HG02623 (cell line): ENCODE measurements at regions not wholly inside any gene's neighbourhood (a gene's known extent, or its start where the extent isn't known, plus 50 kb on each side); places are given as distances from the start of the nearest gene placed in this dataset.
"Not testable (repeated sequence)": the region's sequence is repeated elsewhere in the genome, so short reads cannot be mapped to it uniquely, and the experiment has no call there.

ENCODE experiments used
- ATAC-seq: cut with Tn5 transposase; IDR thresholded peaks from one replicate; pipeline ENCODE4 v1.9.1; 2021; ENCODE audit warnings: moderate library complexity; ENCODE audit not compliant: unreplicated experiment

DNA sequence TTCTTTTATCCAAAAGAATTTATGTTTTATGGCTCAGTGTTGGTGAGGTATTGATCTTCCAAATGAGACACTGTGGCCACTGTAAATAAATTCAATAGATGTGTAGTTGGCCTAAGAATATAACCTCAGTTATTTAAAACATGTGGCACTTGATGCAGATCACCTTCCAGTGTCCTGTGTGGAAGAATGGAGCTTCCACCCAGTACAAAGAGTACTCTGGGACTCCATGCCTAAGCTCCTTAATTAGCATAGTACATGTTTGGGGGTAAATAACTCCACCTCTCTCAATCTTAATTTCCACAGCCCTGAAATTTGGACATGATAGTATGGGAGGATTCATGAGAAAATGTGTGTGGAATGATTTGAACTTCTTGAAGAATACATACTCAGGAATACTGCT lies 105.7 kb downstream of the SPDYE17 start:
- not testable (repeated sequence) for ATAC-seq

GRCh38 chr7:76924756-76925155 lies 107.4 kb downstream of the SPDYE17 start:
- ATAC-seq: not testable (repeated sequence)

DNA sequence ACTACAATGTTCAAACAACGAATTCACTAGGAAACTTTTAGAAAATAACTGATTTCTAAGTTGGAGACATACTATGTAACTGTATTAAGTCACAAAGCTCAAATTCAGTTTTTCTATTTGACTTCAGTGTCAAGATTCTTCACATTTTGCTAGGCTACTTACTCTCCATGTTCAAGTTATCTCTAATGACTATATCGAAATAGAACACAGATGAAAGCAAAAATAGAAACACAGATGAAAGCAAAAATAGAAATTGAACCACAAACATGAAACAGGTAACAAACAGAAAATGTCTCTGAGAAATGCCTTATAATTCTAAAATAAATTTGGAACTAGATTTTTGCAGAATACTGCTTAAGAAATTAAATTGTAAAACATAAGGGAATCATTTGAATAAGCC lies 113.5 kb downstream of the SPDYE17 start:
- ATAC-seq: not testable (repeated sequence)

GRCh38 chr7:76914361-76914760 lies 117.8 kb downstream of the SPDYE17 start:
- not testable (repeated sequence) for ATAC-seq

- not testable (repeated sequence) for ATAC-seq
Measured at GRCh38 chr7:76912011-76912814, 119.9 kb downstream of the SPDYE17 start.

DNA sequence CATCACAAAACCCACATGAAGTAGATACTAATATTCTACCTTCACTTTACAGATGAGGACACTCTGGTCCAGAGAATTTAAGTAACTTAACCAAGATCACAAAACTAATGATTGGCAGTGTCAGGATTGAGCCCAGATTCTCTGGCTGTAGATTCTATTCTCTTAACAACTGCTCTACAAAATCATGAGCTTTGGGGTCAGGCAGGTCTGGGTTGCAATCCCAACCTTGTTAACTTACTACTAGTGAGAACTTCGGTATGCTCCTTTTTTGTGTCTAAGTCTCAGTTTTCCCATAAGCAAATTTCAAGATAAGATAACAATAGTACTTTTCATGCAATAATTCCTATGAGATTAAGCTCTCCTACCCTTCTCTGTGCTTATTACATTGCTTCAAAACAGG lies 127.5 kb downstream of the SPDYE17 start:
- ATAC-seq: not testable (repeated sequence)

GRCh38 chr7:76901944-76902710 lies 130.0 kb downstream of the SPDYE17 start:
- ATAC-seq: not testable (repeated sequence)

- ATAC-seq: not testable (repeated sequence)
Measured at GRCh38 chr7:76898807-76899206, 133.4 kb downstream of the SPDYE17 start.

DNA sequence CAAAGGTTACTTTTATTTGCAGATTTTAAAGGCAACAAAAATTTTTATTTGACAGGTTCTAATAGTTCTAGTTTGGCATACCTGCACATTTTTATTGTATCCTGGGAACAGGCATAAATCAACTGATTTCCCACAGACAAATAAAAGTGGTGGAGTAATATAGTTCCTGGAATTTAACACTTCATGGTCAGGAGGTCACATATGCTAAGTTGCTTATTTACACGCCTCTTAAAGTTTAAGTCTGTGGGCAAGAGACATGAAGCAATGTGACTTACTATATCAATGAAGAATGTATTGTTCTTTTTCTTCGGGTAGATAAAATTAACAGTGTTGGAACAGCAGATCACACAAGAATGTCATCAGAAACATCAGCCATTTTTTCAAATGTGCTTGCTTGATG lies 135.2 kb downstream of the SPDYE17 start:
- ATAC-seq: not testable (repeated sequence)

GRCh38 chr7:76895696-76896095 lies 136.5 kb downstream of the SPDYE17 start:
- not testable (repeated sequence) for ATAC-seq

- ATAC-seq: not testable (repeated sequence)
Measured at GRCh38 chr7:76891771-76892170, 140.4 kb downstream of the SPDYE17 start.

- not testable (repeated sequence) for ATAC-seq
Measured at GRCh38 chr7:76879733-76880288, 152.3 kb downstream of the SPDYE17 start.

GRCh38 chr7:76875760-76876159 lies 156.4 kb downstream of the SPDYE17 start:
- ATAC-seq: not testable (repeated sequence)

GRCh38 chr7:76870504-76870808 lies 161.7 kb downstream of the SPDYE17 start:
- ATAC-seq: not testable (repeated sequence)

DNA sequence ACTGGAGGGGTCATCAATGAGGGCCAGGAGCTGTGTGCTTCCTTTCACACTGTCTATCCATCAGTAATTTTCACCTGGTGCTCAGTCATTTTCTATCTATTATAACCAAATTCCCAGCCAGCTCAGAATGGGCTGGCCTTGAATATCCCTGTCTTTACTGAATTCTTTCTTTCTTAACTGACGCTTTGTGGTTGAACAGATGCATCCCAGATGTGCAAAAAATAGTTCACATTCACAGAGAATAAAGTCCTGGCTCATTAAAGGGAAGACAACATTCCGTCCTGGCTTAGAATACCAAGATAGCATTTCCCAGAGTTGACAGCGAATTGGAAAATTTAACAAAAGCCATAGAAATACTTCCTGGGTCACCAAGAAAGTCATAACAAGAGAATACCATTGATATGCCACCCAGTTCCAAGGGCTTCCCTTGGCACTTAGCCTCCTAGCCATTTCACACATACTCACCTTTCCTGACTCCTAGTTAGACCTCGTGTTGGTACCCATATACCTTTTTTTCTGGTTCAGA lies 164.7 kb downstream of the SPDYE17 start:
- ATAC-seq: not testable (repeated sequence)

DNA sequence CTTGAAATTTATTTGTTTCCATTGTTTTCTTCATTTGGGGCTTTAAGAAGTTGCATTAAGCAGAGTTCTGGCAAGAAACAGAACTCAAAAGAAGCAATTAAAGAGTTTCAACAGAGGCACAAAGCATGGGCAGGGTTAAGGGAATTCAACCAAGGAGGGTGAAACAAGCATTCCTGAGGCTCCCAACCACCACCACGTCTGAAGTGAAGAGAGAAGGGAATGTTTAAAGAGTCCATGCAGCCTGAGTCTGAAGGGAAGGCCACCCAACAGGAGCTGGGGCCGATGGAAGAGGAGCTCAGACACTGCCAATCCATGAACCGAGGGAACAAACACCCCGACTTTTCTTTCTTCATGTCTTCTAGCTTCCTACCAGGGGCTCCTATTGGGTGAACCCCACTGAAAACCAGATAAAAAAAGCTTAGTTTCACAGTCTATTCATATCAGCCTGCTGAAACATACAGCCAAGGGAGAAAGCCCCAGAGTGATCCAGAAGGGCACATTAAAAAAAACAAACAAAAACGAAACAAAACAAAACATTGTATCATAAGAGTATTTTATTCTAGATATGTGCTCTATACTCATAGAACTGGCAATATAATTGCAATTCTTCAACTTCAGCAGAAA lies 168.9 kb downstream of the SPDYE17 start:
- ATAC-seq: not testable (repeated sequence)

GRCh38 chr7:76862241-76862640 lies 169.9 kb downstream of the SPDYE17 start:
- not testable (repeated sequence) for ATAC-seq

DNA sequence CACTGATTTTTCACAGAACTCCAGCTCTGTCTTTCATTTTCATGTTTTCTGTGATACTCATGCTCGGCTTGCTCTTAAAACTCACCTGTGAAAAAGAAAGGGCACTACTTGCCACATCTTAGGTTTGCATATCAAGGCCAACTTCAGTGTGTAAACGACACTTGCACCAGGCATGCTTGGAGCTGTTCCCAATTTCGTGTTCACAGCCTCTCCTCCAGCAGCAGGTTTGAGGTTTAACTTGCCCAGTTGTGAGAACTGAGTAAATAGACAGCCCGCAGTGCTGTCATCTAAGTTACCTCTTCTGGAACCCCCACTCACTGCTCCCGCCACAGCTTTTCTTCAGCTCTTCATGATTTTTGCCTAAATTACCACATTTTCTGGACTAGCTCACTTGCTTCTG lies 172.2 kb downstream of the SPDYE17 start:
- ATAC-seq: not testable (repeated sequence)

DNA sequence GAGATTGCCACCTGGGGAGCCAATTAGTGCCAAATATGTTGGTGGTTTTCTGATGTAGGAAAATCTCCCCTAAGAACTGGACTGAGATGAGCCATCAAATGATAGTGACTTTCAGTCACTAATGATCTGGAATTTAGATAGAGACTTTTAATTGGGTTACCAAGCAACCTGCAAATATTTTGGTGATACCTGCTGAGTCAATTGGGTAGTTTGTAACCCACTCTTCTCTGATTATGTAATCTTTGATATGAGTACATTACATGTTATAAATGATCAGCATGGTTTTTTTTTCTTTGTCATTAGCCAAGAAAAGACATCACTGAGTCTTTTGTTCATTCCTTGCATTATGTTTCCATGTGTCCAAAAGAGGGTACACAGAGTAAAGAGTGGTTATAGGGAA lies 177.5 kb downstream of the SPDYE17 start:
- not testable (repeated sequence) for ATAC-seq

- ATAC-seq: not testable (repeated sequence)
Measured at GRCh38 chr7:76852787-76853584, 179.2 kb downstream of the SPDYE17 start.
